ENCODE measurements at regions not wholly inside any gene's neighbourhood (a gene's known extent, or its start where the extent isn't known, plus 50 kb on each side); places are given as distances from the start of the nearest gene placed in this dataset.

GRCh38 chr4:25550376-25551030 is 105.1 kb upstream of the SLC34A2 start:
- TF ChIP-seq TAF1 (IDR thresholded peaks at IDR 0.05; ENCODE audit: low read depth, low read length) (no peak), SPI1 (IDR thresholded peaks at IDR 0.05; ENCODE audit: low read depth, low read length) (no peak), POLR2A (IDR thresholded peaks at IDR 0.05; ENCODE audit: low read depth, low read length) (no peak), POLR2AphosphoS5 (IDR thresholded peaks at IDR 0.05; ENCODE audit: low read depth, low read length) (no peak), PAX5 (IDR thresholded peaks at IDR 0.05; ENCODE audit: insufficient read depth, low read length, severe bottlenecking) (no peak), POU2F2 (IDR thresholded peaks at IDR 0.05; ENCODE audit: low read depth, low read length) (no peak)

All from GM12891 (cell line).